H4 (cell line): ENCODE measurements at regions not wholly inside any gene's neighbourhood (a gene's known extent, or its start where the extent isn't known, plus 50 kb on each side); places are given as distances from the start of the nearest gene placed in this dataset.

Source experiments
- DNase-seq: peaks from one replicate; pipeline ENCODE4 v3.0.0-alpha.2; 2015; ENCODE audit warnings: low spot score

DNA sequence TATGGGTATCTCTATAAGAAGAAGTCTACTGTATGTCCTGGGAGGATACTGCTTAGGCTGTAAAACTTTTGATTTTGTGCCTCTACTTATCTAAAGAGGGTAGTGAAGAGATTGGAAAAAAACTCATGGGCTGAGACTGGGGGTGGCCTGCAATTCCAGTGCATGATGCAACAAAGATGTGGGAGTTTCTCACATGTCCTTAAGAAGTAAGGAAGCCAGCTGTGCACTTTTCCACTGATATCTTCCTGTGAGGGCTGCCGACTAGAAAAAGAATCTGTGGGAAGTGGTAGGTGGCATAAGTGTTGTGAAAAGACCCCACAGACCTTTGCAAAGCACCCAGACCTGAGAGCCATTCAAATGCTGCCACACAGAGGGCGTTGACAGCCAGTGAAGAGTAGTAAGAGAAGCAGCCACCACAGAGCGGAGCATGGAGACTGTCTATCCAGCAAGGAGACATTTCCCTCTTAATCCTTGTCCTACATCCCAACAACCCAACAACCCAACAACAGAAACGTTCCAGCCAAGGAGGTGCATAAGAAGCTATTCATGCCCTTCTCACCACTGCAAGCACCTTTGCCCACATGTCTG lies 65.1 kb downstream of the PFDN4 start:
- no peak for DNase-seq

DNA sequence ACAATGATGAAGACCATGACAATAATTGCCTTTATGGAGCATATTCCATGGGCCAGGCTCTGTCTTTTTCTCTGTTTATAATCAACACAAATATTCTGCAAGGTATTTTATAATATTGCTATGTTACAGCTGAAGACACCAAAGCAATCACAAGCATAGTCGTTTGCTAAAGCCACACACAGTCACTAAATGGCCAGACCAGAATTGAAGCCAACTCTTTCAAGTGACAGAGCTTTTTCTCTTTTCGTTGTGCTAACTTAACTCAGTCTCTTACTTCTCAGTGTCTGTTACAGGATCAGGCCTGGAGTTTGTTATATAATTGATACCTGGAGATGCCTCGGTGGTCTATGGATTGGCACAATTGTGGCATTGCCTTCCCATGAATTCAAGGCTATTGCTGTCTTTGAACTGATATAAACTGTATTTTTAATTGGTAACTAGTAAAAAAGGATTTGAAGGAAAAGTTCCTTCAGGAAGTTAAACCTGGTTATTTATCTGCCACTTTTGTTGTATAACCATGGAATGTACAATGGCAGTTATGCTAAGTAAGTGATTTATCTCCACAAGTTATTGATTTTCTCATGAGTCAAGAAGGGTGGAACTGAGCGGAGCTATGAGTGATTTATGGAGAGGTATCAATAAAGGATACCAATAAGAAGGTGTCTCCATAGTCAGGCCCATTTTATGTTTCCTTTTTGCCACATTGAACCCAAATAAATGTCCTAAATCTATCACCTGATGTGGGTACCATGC lies 67.6 kb downstream of the PFDN4 start:
- DNase-seq: no peak

DNA sequence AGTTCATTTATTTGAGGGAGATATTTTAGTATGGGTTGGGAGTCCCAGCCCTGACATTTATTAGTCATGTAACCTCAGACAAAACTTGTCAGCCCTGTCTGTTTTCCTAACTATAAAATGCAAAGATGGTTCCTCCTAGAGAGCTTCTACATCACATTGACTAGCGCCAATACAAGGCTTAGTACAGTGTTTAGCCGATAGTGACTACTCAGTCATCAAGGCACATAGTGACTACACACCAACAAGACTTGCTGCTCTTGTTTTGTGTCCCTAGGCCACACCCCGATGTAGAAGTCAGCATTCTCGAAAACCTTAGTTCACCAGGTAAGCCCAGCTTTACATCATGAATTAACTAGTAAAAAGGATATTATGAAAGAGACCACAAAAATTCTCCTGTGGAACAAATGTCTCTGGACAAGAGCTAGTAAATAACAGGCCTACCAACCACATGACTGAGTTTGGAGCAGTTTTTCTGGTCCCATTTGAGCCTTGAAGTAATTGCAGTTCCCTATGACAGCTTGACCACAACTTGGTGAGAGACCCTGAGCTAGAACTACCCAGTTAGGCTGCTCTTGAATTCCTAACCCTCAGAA lies 68.8 kb downstream of the PFDN4 start:
- DNase-seq: no peak

DNA sequence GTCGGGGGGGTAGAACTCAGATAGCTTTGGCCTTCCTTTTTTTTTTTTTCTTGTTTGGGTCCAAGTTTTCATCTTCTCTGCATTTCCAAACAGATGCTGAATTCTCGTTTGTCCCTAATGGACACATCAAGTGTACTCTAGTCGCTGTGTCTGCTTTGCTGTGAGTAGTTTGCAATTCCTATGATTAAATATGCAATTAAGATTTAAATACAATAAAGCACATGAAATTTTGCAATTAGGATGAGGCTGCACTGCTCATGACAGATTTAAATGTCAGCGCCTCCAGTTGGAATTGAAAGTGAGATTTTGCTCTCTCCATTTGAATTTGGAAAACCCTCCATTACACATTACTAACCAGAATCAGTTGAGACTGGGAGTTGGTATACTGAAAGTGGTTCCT lies 70.4 kb downstream of the PFDN4 start:
- DNase-seq: no peak

GRCh38 chr20:54282625-54283024 lies 74.7 kb downstream of the PFDN4 start:
- DNase-seq: no peak

GRCh38 chr20:54283253-54283652 lies 75.4 kb downstream of the PFDN4 start:
- no peak for DNase-seq

- peak; percentile 29 for DNase-seq
Measured at GRCh38 chr20:54284928-54285704, 77.2 kb downstream of the PFDN4 start.

- DNase-seq: peak; percentile 47
Measured at GRCh38 chr20:54290636-54291035, 82.7 kb downstream of the PFDN4 start.

DNA sequence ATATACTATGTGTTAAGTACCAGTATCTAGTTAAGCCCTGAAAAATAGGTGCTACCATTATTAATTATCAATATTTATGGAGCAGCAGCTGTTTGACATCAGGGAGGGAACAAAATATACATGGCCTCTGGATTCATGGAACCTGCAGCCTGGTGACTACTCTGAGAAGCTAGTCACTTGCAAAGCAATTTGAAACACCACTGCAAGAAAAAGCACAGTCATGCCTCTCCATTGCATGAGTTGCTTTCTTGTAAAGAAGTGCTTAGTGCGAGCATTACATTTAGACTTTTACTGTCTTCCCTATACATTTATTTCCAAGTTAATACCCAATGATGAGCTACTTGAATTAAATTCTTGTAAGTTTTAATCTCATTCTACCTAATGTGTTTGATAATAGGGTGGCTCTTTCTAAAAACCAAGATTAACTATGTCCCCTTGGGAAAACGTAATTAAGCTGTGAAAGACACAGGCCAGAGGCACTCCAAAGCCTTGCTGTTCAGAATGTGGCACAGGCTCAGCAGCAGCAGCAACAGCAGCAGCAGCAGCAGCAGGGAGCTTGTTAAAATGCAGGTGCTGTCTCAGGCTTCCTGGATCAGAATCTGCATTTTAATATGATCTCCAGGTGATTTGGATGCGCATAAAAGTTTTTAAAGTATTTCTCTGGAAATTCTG lies 83.6 kb downstream of the PFDN4 start:
- DNase-seq: no peak

DNA sequence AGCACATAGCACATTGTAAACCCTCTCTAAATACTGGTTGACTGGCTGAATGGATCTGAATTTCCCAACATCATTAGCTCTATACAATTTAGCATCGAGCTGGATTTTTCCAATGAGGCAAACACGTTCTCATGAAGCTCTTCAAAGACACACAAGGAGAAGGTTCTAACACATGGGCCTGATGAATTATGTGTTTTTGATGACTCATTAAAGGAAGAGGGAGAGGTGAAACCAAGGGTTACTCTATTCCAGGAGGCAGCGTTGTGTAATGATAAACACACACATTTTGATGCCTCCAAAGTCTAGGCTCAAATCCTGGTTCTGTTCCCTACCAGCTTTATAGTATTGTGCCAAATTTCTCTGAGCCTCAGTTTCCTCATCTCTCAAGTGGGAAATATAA lies 84.3 kb downstream of the PFDN4 start:
- DNase-seq: peak; percentile 32

GRCh38 chr20:54293526-54293925 lies 85.6 kb downstream of the PFDN4 start:
- no peak for DNase-seq

DNA sequence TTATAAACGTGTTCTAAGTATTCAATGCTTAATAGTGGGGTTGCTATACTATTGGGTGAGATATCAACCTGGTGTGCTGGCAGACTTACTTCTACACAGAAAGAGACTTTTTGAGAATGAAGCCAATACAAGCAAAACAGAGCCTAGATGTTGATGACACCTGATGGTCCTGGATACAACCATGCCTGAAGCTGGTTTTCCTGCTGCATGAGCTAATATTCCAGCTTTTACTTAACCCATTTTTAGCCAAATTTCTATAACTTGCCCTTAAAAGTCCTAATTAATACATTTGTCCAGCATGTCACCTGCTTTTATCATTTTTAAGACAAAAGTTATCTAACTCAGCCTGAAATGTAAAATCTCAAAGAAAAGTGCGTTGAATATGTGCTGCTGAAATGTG lies 86.2 kb downstream of the PFDN4 start:
- no peak for DNase-seq

GRCh38 chr20:54295686-54296085 lies 87.8 kb downstream of the PFDN4 start:
- DNase-seq: no peak

DNA sequence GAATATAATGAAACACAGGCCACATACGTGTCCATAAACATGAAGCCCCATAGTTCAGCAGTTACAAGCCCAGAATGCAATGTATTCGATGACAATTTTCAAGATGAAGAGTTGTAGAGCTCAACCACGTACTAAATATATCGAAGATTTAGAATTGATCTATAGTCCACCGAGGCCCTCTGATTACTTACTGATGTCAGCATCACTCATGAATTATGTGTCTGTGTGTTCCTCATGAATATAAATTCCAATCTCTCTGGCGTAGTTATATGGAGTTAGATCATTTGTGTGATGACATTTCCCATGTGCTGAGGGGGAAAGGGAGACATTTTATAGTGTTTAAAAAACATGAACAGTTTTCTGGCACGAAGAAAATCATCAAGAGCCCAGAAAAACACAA lies 97.5 kb downstream of the PFDN4 start:
- no peak for DNase-seq

DNA sequence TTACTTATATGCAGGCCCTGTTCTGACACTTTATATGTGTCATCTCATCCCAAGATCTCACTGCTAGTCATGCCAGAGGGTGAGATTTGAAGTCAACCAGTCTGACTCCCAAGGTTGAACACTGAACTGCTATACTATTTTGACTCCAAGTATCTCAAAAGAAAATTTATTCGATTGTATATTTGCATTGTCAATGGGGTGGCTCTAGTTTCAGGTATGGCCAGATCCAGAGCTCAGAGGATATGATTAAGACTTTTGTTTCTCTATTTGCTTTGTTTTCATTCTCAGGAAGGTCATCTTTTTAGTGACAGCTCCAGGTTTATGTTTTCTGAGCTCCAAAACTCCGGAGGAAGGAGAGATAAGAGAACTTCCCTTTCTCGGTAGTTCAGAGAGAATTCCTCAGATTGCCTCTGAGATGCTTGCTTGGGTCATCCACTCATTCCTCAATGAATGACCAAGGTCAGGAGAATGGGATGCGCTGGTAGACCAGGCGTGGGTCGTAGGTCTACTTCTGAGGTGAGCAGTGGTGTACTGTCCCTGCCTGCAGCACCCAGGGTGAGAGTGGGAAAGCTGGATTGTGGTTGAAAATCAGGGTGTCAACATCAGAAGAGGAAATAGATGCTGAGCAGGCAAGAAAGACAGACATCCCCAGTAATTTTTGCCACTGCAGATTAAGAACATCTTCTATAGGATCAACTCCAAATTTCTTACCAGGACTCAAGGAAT lies 99.3 kb downstream of the PFDN4 start:
- no peak for DNase-seq

GRCh38 chr20:54308804-54309203 lies 100.9 kb downstream of the PFDN4 start:
- DNase-seq: no peak

- DNase-seq: no peak
Measured at GRCh38 chr20:54318892-54319291, 111.0 kb downstream of the PFDN4 start.

DNA sequence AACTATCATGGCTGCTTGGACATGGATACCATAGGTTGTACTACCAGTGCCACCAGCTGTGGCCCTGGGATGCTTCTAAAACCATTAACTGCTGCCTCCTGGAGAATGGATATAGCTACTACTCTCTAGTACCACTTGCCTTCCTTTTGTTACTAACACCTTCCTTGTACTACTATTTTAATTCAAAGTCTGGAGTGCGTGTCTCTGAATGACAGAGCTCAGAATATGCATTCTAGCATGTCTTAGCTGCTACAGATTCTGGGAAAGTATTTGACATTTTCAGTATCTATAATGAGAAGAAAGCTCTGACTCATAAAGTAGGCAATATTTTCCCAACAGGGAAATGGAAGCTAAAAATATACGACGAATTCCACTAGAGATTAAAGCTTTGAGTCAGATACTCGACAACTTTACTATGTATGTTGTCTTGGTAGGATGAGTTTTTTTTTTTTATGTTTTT lies 112.3 kb downstream of the PFDN4 start:
- no peak for DNase-seq

GRCh38 chr20:54321352-54322087 lies 113.6 kb downstream of the PFDN4 start:
- DNase-seq: no peak

- DNase-seq: no peak
Measured at GRCh38 chr20:54323227-54323734, 115.4 kb downstream of the PFDN4 start.
